Kidney (tissue), 13 donors: ENCODE measurements at regions not wholly inside any gene's neighbourhood (a gene's known extent, or its start where the extent isn't known, plus 50 kb on each side); places are given as distances from the start of the nearest gene placed in this dataset.

Source experiments
- DNase-seq, 5 donors: peaks; one replicate each; pipeline ENCODE4 v3.0.0-alpha.2; 2013 to 2020
- FAIRE-seq: peaks from 2 replicates; lab custom pipeline; 2012; peaks lifted over from hg19 to GRCh38; lab: Jason Lieb, UNC
- H3K27ac ChIP-seq, 2 donors: one replicate each; pipeline ENCODE4 v1.7.0; 2013; ENCODE audit warnings: low read depth in 2 of 2, low read length in 2 of 2, inconsistent platforms in 1 of 2
- H3K27me3 ChIP-seq: one replicate; pipeline ENCODE4 v1.7.1; 2013; ENCODE audit warnings: low read length, inconsistent platforms; ENCODE audit not compliant: control insufficient read depth, insufficient read depth
- H3K36me3 ChIP-seq, 3 donors: one replicate each; pipeline versions ENCODE4 v1.7.0 to v1.7.1; 2013; ENCODE audit warnings: low read length in 3 of 3, control low read depth in 1 of 3, inconsistent platforms in 1 of 3; ENCODE audit not compliant: insufficient read depth in 3 of 3, control insufficient read depth in 2 of 3
- H3K4me1 ChIP-seq, 3 donors: one replicate each; pipeline versions ENCODE4 v1.7.0 to v1.7.1; 2013; ENCODE audit warnings: low read length in 3 of 3, inconsistent platforms in 1 of 3, low read depth in 1 of 3; ENCODE audit not compliant: control insufficient read depth in 2 of 3, insufficient read depth in 2 of 3
- H3K4me3 ChIP-seq, 3 donors: one replicate each; pipeline versions ENCODE4 v1.7.0 to v1.8.1; 2013; ENCODE audit warnings: low read length in 3 of 3, control low read depth in 1 of 3, inconsistent platforms in 1 of 3
- H3K9ac ChIP-seq, 3 donors: one replicate each; pipeline versions ENCODE4 v1.7.0 to v1.7.1; 2013; ENCODE audit warnings: low read length in 3 of 3, control low read depth in 1 of 3, inconsistent platforms in 1 of 3
- H3K9me3 ChIP-seq, 3 donors: one replicate each; pipeline versions ENCODE4 v1.7.0 to v1.7.1; 2013; ENCODE audit warnings: low read length in 3 of 3, control low read depth in 1 of 3, inconsistent platforms in 1 of 3; ENCODE audit not compliant: control insufficient read depth in 2 of 3, insufficient read depth in 1 of 3
- CTCF ChIP-seq: IDR thresholded peaks from 3 replicates; pipeline ENCODE4 v1.5.1; 2012; ENCODE audit warnings: mild to moderate bottlenecking, moderate library complexity, borderline replicate concordance; ENCODE audit not compliant: insufficient read depth; ENCODE audit errors: extremely low read depth
- intact Hi-C: fragments of 100-400 bp; cut with DNase I; formaldehyde crosslinking; loops from one replicate; pipeline ENCODE4 v1.11.1; 2022
- donor health status: control.
- donor health status: control.
- donor health status: control.
- donor health status: control.
- donor health status: control.
- donor health status: DM: yes; HTN: yes; CAD: no.
- donor health status: Normal renal cell carcinoma (clear cell type).

- Histone ChIP-seq H3K27me3 (no peaks in the 10 kb centered on the region), H3K27ac (no peak overlapping the region), H3K9me3 (no peaks in the 10 kb centered on the region), H3K4me1 (no peaks in the 10 kb centered on the region), H3K4me3 (no peak overlapping the region), H3K9ac (no peak overlapping the region), H3K36me3 (no peaks in the 10 kb centered on the region)
- TF ChIP-seq CTCF = no peak
- intact Hi-C loops = no loop called here
- DNase-seq (no peak), FAIRE-seq (no peak)
Observed at GRCh38 chr12:60162988-60163720, 567.3 kb downstream of the SLC16A7 start.

- no peaks in the 10 kb centered on the region for H3K27me3 ChIP-seq
- no peak overlapping the region for H3K9ac ChIP-seq
- intact Hi-C loops = no loop called here
- no peak overlapping the region for H3K4me3 ChIP-seq
- no peaks in the 10 kb centered on the region for H3K36me3 ChIP-seq
- DNase-seq (no peak), FAIRE-seq (no peak)
- no peaks in the 10 kb centered on the region for H3K4me1 ChIP-seq
- TF ChIP-seq CTCF = no peak
- H3K9me3 ChIP-seq = no peaks in the 10 kb centered on the region
- no peak overlapping the region for H3K27ac ChIP-seq
Observed at GRCh38 chr12:60165781-60166180, 570.0 kb downstream of the SLC16A7 start.

- no peaks in the 10 kb centered on the region for H3K9me3 ChIP-seq
- no peaks in the 10 kb centered on the region for H3K27me3 ChIP-seq
- no peak overlapping the region for H3K4me3 ChIP-seq
- no peak overlapping the region for H3K9ac ChIP-seq
- H3K36me3 ChIP-seq = no peaks in the 10 kb centered on the region
- no peaks in the 10 kb centered on the region for H3K4me1 ChIP-seq
- FAIRE-seq (no peak), DNase-seq (no peak)
- TF ChIP-seq CTCF = no peak
- H3K27ac ChIP-seq = no peak overlapping the region
- intact Hi-C loops = no loop called here
Observed at GRCh38 chr12:60168441-60168840, 572.6 kb downstream of the SLC16A7 start.

GRCh38 chr12:60169904-60170303, 574.1 kb downstream of the SLC16A7 start:
- no peak for FAIRE-seq
- intact Hi-C loops = no loop called here

More at GRCh38 chr12:60169904-60170303, 574.1 kb downstream of the SLC16A7 start:
- Histone ChIP-seq H3K27me3 (no peaks in the 10 kb centered on the region), H3K36me3 (no peaks in the 10 kb centered on the region), H3K9me3 (no peaks in the 10 kb centered on the region), H3K9ac (no peak overlapping the region), H3K27ac (no peak overlapping the region), H3K4me1 (no peaks in the 10 kb centered on the region), H3K4me3 (no peak overlapping the region)
- DNase-seq = no peak
- no peak for TF ChIP-seq CTCF
